ENCODE measurements at regions not wholly inside any gene's neighbourhood (a gene's known extent, or its start where the extent isn't known, plus 50 kb on each side); places are given as distances from the start of the nearest gene placed in this dataset.

GRCh38 chr18:23331091-23331920 is 121.8 kb upstream of the RIOK3 start:
- no peaks in the 10 kb centered on the region for H3K9me3 Mint-ChIP-seq (ENCODE audit: unreplicated experiment)
- no peaks in the 10 kb centered on the region for H3K27me3 Mint-ChIP-seq (ENCODE audit: insufficient read depth, unreplicated experiment)
- no peaks in the 10 kb centered on the region for H3K4me1 Mint-ChIP-seq (ENCODE audit: low read depth, unreplicated experiment)
- Histone ChIP-seq H3K36me3 (ENCODE audit: control insufficient read depth, insufficient read depth, low read length) (no peaks in the 10 kb centered on the region), H3K27me3 (replicated peaks; ENCODE audit: control insufficient read depth, insufficient read depth, low read length) (no peaks in the 10 kb centered on the region), H3K4me1 (no peaks in the 10 kb centered on the region), H3K9me3 (no peaks in the 10 kb centered on the region), H3K4me3 (ENCODE audit: low read depth, low read length) (no peak overlapping the region)
- H3K36me3 Mint-ChIP-seq (ENCODE audit: insufficient read depth, unreplicated experiment), result peaks cover under 1% of the 10 kb centered on the region
- H3K4me3 Mint-ChIP-seq (ENCODE audit: unreplicated experiment), result peak overlapping the region; percentile 42
- ChIA-PET CTCF (interaction anchor here (0.8 kb wide), 1 partner anchor 417 kb away, joined by 3 read pairs; no protein-coding TSS in a partner anchor), POLR2A (no interaction called here)
- DNase-seq, result peak; percentile 54 to 67
- no TSS peak for BruUV-seq (replicated peaks)
- H3K27ac Mint-ChIP-seq (ENCODE audit: unreplicated experiment), result no peak overlapping the region
- intact Hi-C loops (cut with micrococcal nuclease; ENCODE audit: unreplicated experiment), result no loop called here
- peak in 1 of 2 experiments; percentile 5 for TF ChIP-seq CTCF (IDR thresholded peaks at IDR 0.05; ENCODE audit: insufficient read depth in 1 of 2, low read depth in 1 of 2, low read length in 1 of 2, severe bottlenecking in 1 of 2, unreplicated experiment in 1 of 2)

GRCh38 chr18:23332356-23332755 is 120.7 kb upstream of the RIOK3 start:
- Mint-ChIP-seq H3K36me3 (ENCODE audit: insufficient read depth, unreplicated experiment) (peaks cover 4% of the 10 kb centered on the region), H3K27ac (ENCODE audit: unreplicated experiment) (no peak overlapping the region), H3K4me3 (ENCODE audit: unreplicated experiment) (no peak overlapping the region), H3K27me3 (ENCODE audit: insufficient read depth, unreplicated experiment) (no peaks in the 10 kb centered on the region), H3K4me1 (ENCODE audit: low read depth, unreplicated experiment) (no peaks in the 10 kb centered on the region), H3K9me3 (ENCODE audit: unreplicated experiment) (no peaks in the 10 kb centered on the region)
- DNase-seq, result no peak
- H3K27me3 ChIP-seq (replicated peaks; ENCODE audit: control insufficient read depth, insufficient read depth, low read length), result no peaks in the 10 kb centered on the region
- intact Hi-C loops (cut with micrococcal nuclease; ENCODE audit: unreplicated experiment), result no loop called here
- CTCF ChIA-PET, result no interaction called here
- BruUV-seq (replicated peaks), result no TSS peak
- TF ChIP-seq CTCF (IDR thresholded peaks at IDR 0.05; ENCODE audit: insufficient read depth in 1 of 2, low read depth in 1 of 2, low read length in 1 of 2, severe bottlenecking in 1 of 2, unreplicated experiment in 1 of 2), result no peak
- no peaks in the 10 kb centered on the region for H3K4me1 ChIP-seq
- POLR2A ChIA-PET, result no interaction called here
- H3K9me3 ChIP-seq, result no peaks in the 10 kb centered on the region
- no peaks in the 10 kb centered on the region for H3K36me3 ChIP-seq (ENCODE audit: control insufficient read depth, insufficient read depth, low read length)
- H3K4me3 ChIP-seq (ENCODE audit: low read depth, low read length), result no peak overlapping the region

- Mint-ChIP-seq H3K27me3 (ENCODE audit: insufficient read depth, unreplicated experiment) (no peaks in the 10 kb centered on the region), H3K36me3 (ENCODE audit: insufficient read depth, unreplicated experiment) (peaks cover 4% of the 10 kb centered on the region), H3K9me3 (ENCODE audit: unreplicated experiment) (no peaks in the 10 kb centered on the region), H3K4me3 (ENCODE audit: unreplicated experiment) (no peak overlapping the region), H3K4me1 (ENCODE audit: low read depth, unreplicated experiment) (no peaks in the 10 kb centered on the region), H3K27ac (ENCODE audit: unreplicated experiment) (no peak overlapping the region)
- ChIA-PET POLR2A (no interaction called here), CTCF (no interaction called here)
- no TSS peak for BruUV-seq (replicated peaks)
- no peaks in the 10 kb centered on the region for H3K36me3 ChIP-seq (ENCODE audit: control insufficient read depth, insufficient read depth, low read length)
- H3K4me1 ChIP-seq, result no peaks in the 10 kb centered on the region
- no peaks in the 10 kb centered on the region for H3K9me3 ChIP-seq
- intact Hi-C loops (cut with micrococcal nuclease; ENCODE audit: unreplicated experiment), result no loop called here
- H3K27me3 ChIP-seq (replicated peaks; ENCODE audit: control insufficient read depth, insufficient read depth, low read length), result no peaks in the 10 kb centered on the region
- H3K4me3 ChIP-seq (ENCODE audit: low read depth, low read length), result no peak overlapping the region
- no peak for TF ChIP-seq CTCF (IDR thresholded peaks at IDR 0.05; ENCODE audit: insufficient read depth in 1 of 2, low read depth in 1 of 2, low read length in 1 of 2, severe bottlenecking in 1 of 2, unreplicated experiment in 1 of 2)
- DNase-seq, result no peak
Measured at GRCh38 chr18:23333827-23334226, 119.3 kb upstream of the RIOK3 start.

Measured in Caco-2 (cell line).